ENCODE measurements at regions not wholly inside any gene's neighbourhood (a gene's known extent, or its start where the extent isn't known, plus 50 kb on each side); places are given as distances from the start of the nearest gene placed in this dataset.

DNA sequence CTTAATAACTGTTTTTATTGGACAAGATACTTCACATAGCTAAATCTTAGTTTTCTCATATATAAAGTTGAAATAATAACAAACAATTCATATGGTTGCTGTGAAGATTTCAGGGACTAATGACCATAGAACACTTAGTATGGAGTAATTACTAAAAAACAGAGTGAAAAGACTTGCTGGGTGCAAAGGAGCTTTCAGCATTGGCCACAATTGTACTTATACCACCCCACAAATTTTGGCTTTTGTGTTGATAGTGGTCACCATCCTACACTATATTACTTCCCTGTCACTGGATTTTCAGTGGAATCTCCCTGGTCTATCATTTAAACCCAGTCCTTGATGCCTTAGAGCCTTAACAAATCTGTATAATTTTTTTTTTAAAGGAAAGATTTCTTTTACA lies 398.6 kb upstream of the EPHA7 start:
- intact Hi-C loops (cut with DNase I), result no loop called here
- no peak for TF ChIP-seq POLR2A (IDR thresholded peaks at IDR 0.05)
- no peak for TF ChIP-seq EP300 (IDR thresholded peaks at IDR 0.05)
- TF ChIP-seq, protein P1, sequence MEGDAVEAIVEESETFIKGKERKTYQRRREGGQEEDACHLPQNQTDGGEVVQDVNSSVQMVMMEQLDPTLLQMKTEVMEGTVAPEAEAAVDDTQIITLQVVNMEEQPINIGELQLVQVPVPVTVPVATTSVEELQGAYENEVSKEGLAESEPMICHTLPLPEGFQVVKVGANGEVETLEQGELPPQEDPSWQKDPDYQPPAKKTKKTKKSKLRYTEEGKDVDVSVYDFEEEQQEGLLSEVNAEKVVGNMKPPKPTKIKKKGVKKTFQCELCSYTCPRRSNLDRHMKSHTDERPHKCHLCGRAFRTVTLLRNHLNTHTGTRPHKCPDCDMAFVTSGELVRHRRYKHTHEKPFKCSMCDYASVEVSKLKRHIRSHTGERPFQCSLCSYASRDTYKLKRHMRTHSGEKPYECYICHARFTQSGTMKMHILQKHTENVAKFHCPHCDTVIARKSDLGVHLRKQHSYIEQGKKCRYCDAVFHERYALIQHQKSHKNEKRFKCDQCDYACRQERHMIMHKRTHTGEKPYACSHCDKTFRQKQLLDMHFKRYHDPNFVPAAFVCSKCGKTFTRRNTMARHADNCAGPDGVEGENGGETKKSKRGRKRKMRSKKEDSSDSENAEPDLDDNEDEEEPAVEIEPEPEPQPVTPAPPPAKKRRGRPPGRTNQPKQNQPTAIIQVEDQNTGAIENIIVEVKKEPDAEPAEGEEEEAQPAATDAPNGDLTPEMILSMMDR (IDR thresholded peaks at IDR 0.05), result no peak
- Histone ChIP-seq H3K4me3 (no peak overlapping the region), H3K27ac (no peak overlapping the region), H3K4me1 (ENCODE audit: insufficient read depth) (no peaks in the 10 kb centered on the region), H3K36me3 (no peaks in the 10 kb centered on the region), H3K27me3 (no peaks in the 10 kb centered on the region), H3K9me3 (no peaks in the 10 kb centered on the region)
- no peak for DNase-seq

DNA sequence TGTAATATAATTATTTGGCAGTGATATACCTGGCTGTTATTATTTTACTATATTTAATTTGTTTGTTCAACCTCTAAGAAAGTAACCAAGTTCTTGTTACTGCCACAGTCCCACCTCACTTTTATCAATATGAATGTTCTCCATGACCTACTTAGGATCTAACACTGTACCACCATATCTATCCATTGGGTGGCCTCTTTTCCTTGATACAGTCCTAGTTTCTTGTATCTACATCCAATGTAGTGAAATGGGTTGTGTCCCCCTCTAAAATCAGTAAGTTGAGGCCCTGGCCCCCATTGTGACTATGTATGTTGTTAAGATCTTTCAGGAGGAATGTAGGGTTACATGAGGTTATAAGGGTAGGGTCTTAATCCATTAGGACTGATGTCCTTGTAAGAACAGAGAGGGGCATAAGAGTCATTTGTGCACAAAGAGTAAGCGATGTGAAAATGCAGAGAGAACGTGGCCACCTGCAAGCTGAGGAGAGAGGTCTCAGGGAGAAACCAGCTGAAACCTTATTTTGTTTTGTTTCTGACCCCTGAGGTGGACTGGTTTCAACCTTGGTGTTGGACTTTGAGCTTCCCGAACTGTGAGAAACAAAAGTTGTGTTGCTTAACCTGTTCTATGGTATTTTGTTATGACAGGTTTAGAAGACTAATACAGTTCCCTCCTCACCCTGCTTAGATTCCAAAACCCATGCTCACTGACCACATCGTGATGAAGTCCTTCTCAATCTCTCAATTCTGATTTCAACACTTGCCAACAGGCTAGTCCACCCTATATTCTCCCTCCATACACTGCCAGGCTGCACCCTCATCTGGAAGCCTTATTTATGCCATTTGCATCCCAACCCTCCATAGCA lies 387.3 kb upstream of the EPHA7 start:
- Histone ChIP-seq H3K27me3 (no peaks in the 10 kb centered on the region), H3K4me3 (no peak overlapping the region), H3K4me1 (ENCODE audit: insufficient read depth) (no peaks in the 10 kb centered on the region), H3K9me3 (peaks cover 0 to 3% of the 10 kb centered on the region in 2 donors), H3K27ac (no peak overlapping the region), H3K36me3 (no peaks in the 10 kb centered on the region)
- no peak for DNase-seq
- WGBS, 3 donors, result 87 to 92% (median 90%) methylated on average over 4 of the region's 4 CpGs
- intact Hi-C loops (cut with DNase I), result no loop called here
- TF ChIP-seq EP300 (IDR thresholded peaks at IDR 0.05), result no peak
- TF ChIP-seq, protein P1 (IDR thresholded peaks at IDR 0.05), result no peak
- TF ChIP-seq POLR2A (IDR thresholded peaks at IDR 0.05), result no peak

DNA sequence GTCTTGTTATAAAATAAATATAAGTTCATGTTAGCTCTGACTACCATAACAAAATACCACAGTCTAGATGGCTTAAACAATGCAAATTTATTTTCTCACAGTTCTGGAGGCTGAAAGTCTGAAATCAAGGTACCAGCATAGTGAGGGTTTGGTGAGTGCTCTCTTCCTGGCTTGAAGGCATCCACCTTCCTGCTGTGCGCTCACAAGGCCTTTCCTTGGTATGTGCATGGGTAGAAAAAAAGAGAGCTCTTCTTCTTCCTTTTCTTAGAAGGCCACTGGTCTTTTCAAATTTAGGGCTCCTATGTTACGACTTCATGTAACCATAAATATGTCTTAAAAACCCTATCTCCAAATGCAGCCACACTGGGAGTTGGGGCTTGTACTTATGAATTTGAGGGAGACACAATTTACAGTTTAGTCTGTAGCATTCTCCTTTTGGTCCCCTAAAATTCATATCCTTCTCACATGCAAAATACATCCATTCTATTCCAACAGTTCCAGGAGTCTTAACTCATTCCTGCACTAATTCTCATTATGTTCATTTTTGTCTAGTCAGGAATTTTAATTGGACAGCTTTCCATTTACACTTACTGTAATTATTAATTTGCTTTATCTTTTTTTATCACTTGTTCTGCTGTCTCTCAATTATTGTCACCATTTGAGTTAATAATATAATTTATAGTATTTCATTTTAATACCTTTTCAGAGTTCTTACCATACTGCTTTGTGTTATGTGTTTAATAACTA lies 381.9 kb upstream of the EPHA7 start:
- Histone ChIP-seq H3K27ac (no peak overlapping the region), H3K4me1 (ENCODE audit: insufficient read depth) (no peaks in the 10 kb centered on the region), H3K36me3 (no peaks in the 10 kb centered on the region), H3K4me3 (no peak overlapping the region), H3K27me3 (no peaks in the 10 kb centered on the region), H3K9me3 (no peaks in the 10 kb centered on the region)
- WGBS, 3 donors, result 96 to 99% (median 99%) methylated on average over 2 of the region's 2 CpGs
- no peak for TF ChIP-seq EP300 (IDR thresholded peaks at IDR 0.05)
- TF ChIP-seq, protein P1 (IDR thresholded peaks at IDR 0.05), result no peak
- no peak for TF ChIP-seq POLR2A (IDR thresholded peaks at IDR 0.05)
- intact Hi-C loops (cut with DNase I), result no loop called here
- DNase-seq, result no peak

DNA sequence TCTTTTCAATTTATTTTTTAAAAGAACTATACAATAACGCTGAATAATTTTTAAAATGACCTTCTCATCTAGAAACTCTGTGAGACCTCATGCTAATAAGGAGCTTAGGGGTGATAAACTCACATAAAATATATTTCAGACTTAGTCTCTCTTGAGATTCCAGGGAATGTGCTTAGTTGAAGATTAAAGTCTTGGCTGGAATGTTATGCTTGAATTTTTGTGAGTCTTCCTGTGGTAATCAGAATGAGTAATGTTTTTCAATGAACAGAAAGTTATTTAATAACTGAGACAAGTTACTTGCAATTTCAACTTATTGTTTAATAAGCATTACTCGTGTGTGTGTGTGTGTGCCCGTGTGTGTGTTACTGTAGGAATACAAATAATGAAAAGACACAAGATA lies 379.9 kb upstream of the EPHA7 start:
- WGBS, 3 donors, result 4 to 19% (median 7%) methylated on average over 3 of the region's 3 CpGs

More for the DNA sequence above, 379.9 kb upstream of the EPHA7 start:
- no peaks in the 10 kb centered on the region for H3K27me3 ChIP-seq
- no peaks in the 10 kb centered on the region for H3K36me3 ChIP-seq
- no peak overlapping the region for H3K27ac ChIP-seq
- H3K4me3 ChIP-seq, result no peak overlapping the region
- no peaks in the 10 kb centered on the region for H3K4me1 ChIP-seq (ENCODE audit: insufficient read depth)
- no peak for DNase-seq
- no peaks in the 10 kb centered on the region for H3K9me3 ChIP-seq
- TF ChIP-seq EP300 (IDR thresholded peaks at IDR 0.05), result no peak
- TF ChIP-seq POLR2A (IDR thresholded peaks at IDR 0.05), result no peak
- TF ChIP-seq, protein P1 (IDR thresholded peaks at IDR 0.05), result no peak
- intact Hi-C loops (cut with DNase I), result no loop called here

Measured in ovary (tissue), 7 donors.